HCT116 (cell line): ENCODE measurements at regions not wholly inside any gene's neighbourhood (a gene's known extent, or its start where the extent isn't known, plus 50 kb on each side); places are given as distances from the start of the nearest gene placed in this dataset.

Experiments used
- ATAC-seq: fragments of 200-7000 bp; cut with Tn5 transposase; 2 replicates; pipeline ENCODE4 v1.9.1; 2020; ENCODE audit warnings: mild to moderate bottlenecking, moderate library complexity
- BruUV-seq: library from RNA; stranded (reverse); fragments of 400-500 nt; replicated peaks from 2 replicates; lab custom pipeline; 2021; lab: Mats Ljungman, UMichigan
- CTCF ChIA-PET: fragments of 300-600 bp; sonication (Branson Sonifier 250); formaldehyde crosslinking; loops from one replicate; lab custom pipeline; 2021; ENCODE audit warnings: antibody characterized with exemption; lab: Charles Lee
- POLR2A ChIA-PET: fragments of 300-600, 350-600 bp; sonication (Branson Sonifier 250); formaldehyde crosslinking; loops from one replicate; lab custom pipeline; 2021; ENCODE audit warnings: antibody characterized with exemption; lab: Charles Lee
- RAD21 ChIA-PET, 2 experiments: fragments of 300-600 bp; sonication (Branson Sonifier 250); formaldehyde crosslinking; loops; one replicate each; lab custom pipeline; 2023; ENCODE audit warnings: low total read pairs in 2 of 2; ENCODE audit not compliant: uncharacterized antibody in 2 of 2, unreplicated experiment in 2 of 2, low non-redundant PET in 1 of 2; lab: Charles Lee
- DNase-seq: peaks from one replicate; pipeline ENCODE4 v3.0.0-alpha.2; 2010; ENCODE audit warnings: low read depth, low spot score
- H2AFZ ChIP-seq: fragments of 200-600 bp; shearing (Covaris generic), sonication (generic); 2 replicates; pipeline ENCODE4 v1.6.1; 2017; ENCODE audit warnings: low read depth, mixed run types, mixed read lengths, antibody characterized with exemption, low read length; ENCODE audit not compliant: poor library complexity, severe bottlenecking
- H3K27ac ChIP-seq: 2 replicates; pipeline ENCODE4 v1.5.1; 2012; ENCODE audit warnings: low read depth, low read length
- H3K27me3 ChIP-seq: fragments of 200-600 bp; sonication (generic); 2 replicates; pipeline ENCODE4 v1.6.1; 2016; ENCODE audit warnings: mixed run types, low read length, mixed read lengths; ENCODE audit not compliant: insufficient read depth
- H3K36me3 ChIP-seq, 2 experiments: fragments of 200-500 bp in 1 of 2; fragments of 200-600 bp in 1 of 2; sonication (Bioruptor generic) in 1 of 2; sonication (generic) in 1 of 2; 2 replicates each; pipeline versions ENCODE4 v1.5.1 to v1.6.1; 2014 to 2016; ENCODE audit warnings: low read length in 2 of 2, inconsistent platforms in 1 of 2, mixed read lengths in 1 of 2, mixed run types in 1 of 2; ENCODE audit not compliant: insufficient read depth in 2 of 2, control insufficient read depth in 1 of 2
- H3K4me1 ChIP-seq, 2 experiments: fragments of 200-600 bp in 1 of 2; sonication (generic) in 1 of 2; 2 replicates each; pipeline versions ENCODE4 v1.5.1 to v1.6.1; 2012 to 2017; ENCODE audit warnings: low read length in 2 of 2, inconsistent platforms in 1 of 2, mild to moderate bottlenecking in 1 of 2, mixed read lengths in 1 of 2, mixed run types in 1 of 2, moderate library complexity in 1 of 2; ENCODE audit not compliant: insufficient read depth in 2 of 2, control insufficient read depth in 1 of 2
- H3K4me2 ChIP-seq: fragments of 200-600 bp; sonication (generic); 2 replicates; pipeline ENCODE4 v1.6.1; 2017; ENCODE audit warnings: mixed run types, low read length, mixed read lengths
- H3K4me3 ChIP-seq, 2 experiments: fragments of 200-600 bp in 1 of 2; sonication (generic) in 1 of 2; replicated peaks in 1 of 2; 2 replicates each; pipeline ENCODE4 v1.5.1; 2011 to 2016; ENCODE audit warnings: low read length in 2 of 2, control low read depth in 1 of 2, low read depth in 1 of 2, mild to moderate bottlenecking in 1 of 2, mixed read lengths in 1 of 2, mixed run types in 1 of 2
- H3K79me2 ChIP-seq: fragments of 200-600 bp; sonication (generic); 2 replicates; pipeline ENCODE4 v1.6.1; 2017; ENCODE audit warnings: mild to moderate bottlenecking, mixed run types, low read length, moderate library complexity, mixed read lengths; ENCODE audit not compliant: insufficient read depth
- H3K9ac ChIP-seq: fragments of 200-600 bp; sonication (generic); 2 replicates; pipeline ENCODE4 v1.6.1; 2016; ENCODE audit warnings: low read length, mixed read lengths
- H3K9me2 ChIP-seq: fragments of 200-600 bp; sonication (generic), shearing (Covaris generic); 2 replicates; pipeline ENCODE4 v1.6.1; 2017; ENCODE audit warnings: mixed run types, mild to moderate bottlenecking, moderate library complexity; ENCODE audit not compliant: insufficient read depth
- H3K9me3 ChIP-seq, 2 experiments: fragments of 200-500 bp in 1 of 2; fragments of 200-600 bp in 1 of 2; sonication (Bioruptor generic) in 1 of 2; sonication (generic) in 1 of 2; 2 replicates each; pipeline ENCODE4 v1.6.1; 2014 to 2017; ENCODE audit warnings: low read length in 2 of 2, mixed read lengths in 2 of 2, inconsistent platforms in 1 of 2, low read depth in 1 of 2, mild to moderate bottlenecking in 1 of 2, mixed run types in 1 of 2, moderate library complexity in 1 of 2; ENCODE audit not compliant: control insufficient read depth in 1 of 2, insufficient read depth in 1 of 2
- H4K20me1 ChIP-seq: fragments of 200-600 bp; sonication (generic), shearing (Covaris generic); 2 replicates; pipeline ENCODE4 v1.6.1; 2017; ENCODE audit warnings: mixed run types, mild to moderate bottlenecking, moderate library complexity; ENCODE audit not compliant: insufficient read depth
- ATF3 ChIP-seq: IDR thresholded peaks from 2 replicates; pipeline ENCODE4 v1.6.1; 2012
- CBX3 ChIP-seq: IDR thresholded peaks from 2 replicates; pipeline ENCODE4 v1.6.1; 2012; ENCODE audit warnings: low read depth
- CEBPB ChIP-seq: IDR thresholded peaks from 2 replicates; pipeline ENCODE4 v1.6.1; 2012; ENCODE audit warnings: low read depth
- EGR1 ChIP-seq: IDR thresholded peaks from 2 replicates; pipeline ENCODE4 v1.6.1; 2012; ENCODE audit warnings: low read depth
- EZH2 ChIP-seq: fragments of 200-600 bp; sonication (generic); IDR thresholded peaks from 2 replicates; pipeline ENCODE4 v1.6.1; 2017; ENCODE audit warnings: antibody characterized with exemption, mixed run types
- FOSL1 ChIP-seq: IDR thresholded peaks from 2 replicates; pipeline ENCODE4 v1.6.1; 2012; ENCODE audit warnings: low read depth
- JUND ChIP-seq: IDR thresholded peaks from 2 replicates; pipeline ENCODE4 v1.6.1; 2012
- MAX ChIP-seq: IDR thresholded peaks from 2 replicates; pipeline ENCODE4 v1.6.1; 2012
- POLR2AphosphoS5 ChIP-seq: IDR thresholded peaks from 2 replicates; pipeline ENCODE4 v1.6.1; 2011; ENCODE audit warnings: mild to moderate bottlenecking, low read depth, low read length, moderate library complexity
- RAD21 ChIP-seq: IDR thresholded peaks from 2 replicates; pipeline ENCODE4 v1.6.1; 2012; ENCODE audit warnings: low read depth, mild to moderate bottlenecking
- SIN3A ChIP-seq: IDR thresholded peaks from 2 replicates; pipeline ENCODE4 v1.6.1; 2012; ENCODE audit warnings: low read depth
- SP1 ChIP-seq: IDR thresholded peaks from 2 replicates; pipeline ENCODE4 v1.6.1; 2012; ENCODE audit warnings: low read depth
- SRF ChIP-seq: IDR thresholded peaks from 2 replicates; pipeline ENCODE4 v1.6.1; 2012; ENCODE audit warnings: low read depth
- TCF7L2 ChIP-seq: IDR thresholded peaks from 2 replicates; pipeline ENCODE4 v1.7.0; 2011; ENCODE audit warnings: borderline replicate concordance, inconsistent platforms; ENCODE audit not compliant: insufficient read depth, insufficient read length; ENCODE audit errors: extremely low read depth
- ZFX ChIP-seq: fragments of 450-650 bp; IDR thresholded peaks from 2 replicates; pipeline ENCODE4 v1.6.1; 2017
- ZNF274 ChIP-seq: fragments of 200-500 bp; sonication (Bioruptor generic); IDR thresholded peaks from 2 replicates; pipeline ENCODE4 v1.6.1; 2014; ENCODE audit warnings: mild to moderate bottlenecking, low read depth, low read length, inconsistent platforms
- intact Hi-C: fragments of 100-400 bp; cut with micrococcal nuclease; formaldehyde crosslinking; loops from 2 replicates; pipeline ENCODE4 v1.10.0; 2022
- TF ChIP-seq, protein P1 (sequence below): IDR thresholded peaks from 2 replicates; pipeline ENCODE4 v1.6.1; 2011; ENCODE audit warnings: mild to moderate bottlenecking, low read length, moderate library complexity; ENCODE audit not compliant: insufficient replicate concordance; ENCODE audit errors: extremely low read depth
- TF ChIP-seq, protein P2 (sequence below): IDR thresholded peaks from 2 replicates; pipeline ENCODE4 v1.6.1; 2012; ENCODE audit warnings: low read depth

- H2AFZ ChIP-seq = no peak overlapping the region
- ChIA-PET POLR2A (no interaction called here), CTCF (no interaction called here), RAD21 (no interaction called here)
- no peak for DNase-seq
- no peaks in the 10 kb centered on the region for H4K20me1 ChIP-seq
- no peaks in the 10 kb centered on the region for H3K9me3 ChIP-seq
- no peaks in the 10 kb centered on the region for H3K4me1 ChIP-seq
- H3K27ac ChIP-seq = no peak overlapping the region
- H3K4me2 ChIP-seq = no peak overlapping the region
- intact Hi-C loops = no loop called here
- H3K4me3 ChIP-seq = no peak overlapping the region
- no peak for TF ChIP-seq SIN3A
- no peak for TF ChIP-seq FOSL1
- no peak for TF ChIP-seq EZH2
- no peak for TF ChIP-seq ZNF274
- TF ChIP-seq CEBPB = no peak
- no peak for TF ChIP-seq TCF7L2
- no peak for TF ChIP-seq CBX3
- TF ChIP-seq POLR2AphosphoS5 = no peak
- no peak for ATAC-seq
- no peaks in the 10 kb centered on the region for H3K79me2 ChIP-seq
- H3K27me3 ChIP-seq = no peaks in the 10 kb centered on the region
- H3K9ac ChIP-seq = no peak overlapping the region
- H3K36me3 ChIP-seq = no peaks in the 10 kb centered on the region
- no TSS peak for BruUV-seq
- no peaks in the 10 kb centered on the region for H3K9me2 ChIP-seq
Measured at GRCh38 chr5:143889986-143890385, 78.0 kb downstream of the HMHB1 start.

DNA sequence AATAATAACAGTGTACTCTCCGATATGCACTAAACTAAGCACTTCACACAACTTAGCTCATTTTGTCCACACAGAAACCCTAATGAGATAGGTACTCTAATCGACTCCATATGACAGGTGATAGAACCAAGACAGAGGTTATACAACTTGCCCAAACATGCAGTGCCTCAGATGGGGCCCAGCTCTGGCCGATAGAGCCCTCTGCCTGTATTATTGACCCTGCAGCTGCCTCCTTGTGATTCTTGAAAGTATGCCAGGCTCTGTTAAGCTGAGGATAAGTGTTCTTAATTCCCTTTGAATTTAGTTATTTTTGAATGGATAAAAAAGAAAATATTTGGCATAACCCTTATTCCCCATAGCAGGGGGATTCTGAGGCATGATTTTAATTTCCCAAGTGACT, 78.5 kb downstream of the HMHB1 start:
- H3K36me3 ChIP-seq = no peaks in the 10 kb centered on the region
- H4K20me1 ChIP-seq = no peaks in the 10 kb centered on the region
- CTCF ChIA-PET = no interaction called here
- H3K27ac ChIP-seq = no peak overlapping the region
- H3K27me3 ChIP-seq = no peaks in the 10 kb centered on the region
- H3K4me1 ChIP-seq = no peaks in the 10 kb centered on the region
- no peaks in the 10 kb centered on the region for H3K9me2 ChIP-seq
- no peaks in the 10 kb centered on the region for H3K79me2 ChIP-seq
- H2AFZ ChIP-seq = no peak overlapping the region
- no peak overlapping the region for H3K4me3 ChIP-seq
- POLR2A ChIA-PET = no interaction called here
- no peaks in the 10 kb centered on the region for H3K9me3 ChIP-seq
- H3K9ac ChIP-seq = no peak overlapping the region
- intact Hi-C loops = no loop called here
- BruUV-seq = no TSS peak
- H3K4me2 ChIP-seq = no peak overlapping the region
- ATAC-seq (no peak), DNase-seq (no peak)
- RAD21 ChIA-PET = no interaction called here
- no peak for TF ChIP-seq SRF
- no peak for TF ChIP-seq JUND
- no peak for TF ChIP-seq EZH2
- TF ChIP-seq SP1 = no peak
- TF ChIP-seq ZFX = no peak
- no peak for TF ChIP-seq EGR1
- TF ChIP-seq, protein P1, sequence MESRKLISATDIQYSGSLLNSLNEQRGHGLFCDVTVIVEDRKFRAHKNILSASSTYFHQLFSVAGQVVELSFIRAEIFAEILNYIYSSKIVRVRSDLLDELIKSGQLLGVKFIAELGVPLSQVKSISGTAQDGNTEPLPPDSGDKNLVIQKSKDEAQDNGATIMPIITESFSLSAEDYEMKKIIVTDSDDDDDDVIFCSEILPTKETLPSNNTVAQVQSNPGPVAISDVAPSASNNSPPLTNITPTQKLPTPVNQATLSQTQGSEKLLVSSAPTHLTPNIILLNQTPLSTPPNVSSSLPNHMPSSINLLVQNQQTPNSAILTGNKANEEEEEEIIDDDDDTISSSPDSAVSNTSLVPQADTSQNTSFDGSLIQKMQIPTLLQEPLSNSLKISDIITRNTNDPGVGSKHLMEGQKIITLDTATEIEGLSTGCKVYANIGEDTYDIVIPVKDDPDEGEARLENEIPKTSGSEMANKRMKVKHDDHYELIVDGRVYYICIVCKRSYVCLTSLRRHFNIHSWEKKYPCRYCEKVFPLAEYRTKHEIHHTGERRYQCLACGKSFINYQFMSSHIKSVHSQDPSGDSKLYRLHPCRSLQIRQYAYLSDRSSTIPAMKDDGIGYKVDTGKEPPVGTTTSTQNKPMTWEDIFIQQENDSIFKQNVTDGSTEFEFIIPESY = no peak
- TF ChIP-seq MAX = no peak
- TF ChIP-seq ATF3 = no peak
- TF ChIP-seq FOSL1 = no peak
- no peak for TF ChIP-seq RAD21
- TF ChIP-seq, protein P2, sequence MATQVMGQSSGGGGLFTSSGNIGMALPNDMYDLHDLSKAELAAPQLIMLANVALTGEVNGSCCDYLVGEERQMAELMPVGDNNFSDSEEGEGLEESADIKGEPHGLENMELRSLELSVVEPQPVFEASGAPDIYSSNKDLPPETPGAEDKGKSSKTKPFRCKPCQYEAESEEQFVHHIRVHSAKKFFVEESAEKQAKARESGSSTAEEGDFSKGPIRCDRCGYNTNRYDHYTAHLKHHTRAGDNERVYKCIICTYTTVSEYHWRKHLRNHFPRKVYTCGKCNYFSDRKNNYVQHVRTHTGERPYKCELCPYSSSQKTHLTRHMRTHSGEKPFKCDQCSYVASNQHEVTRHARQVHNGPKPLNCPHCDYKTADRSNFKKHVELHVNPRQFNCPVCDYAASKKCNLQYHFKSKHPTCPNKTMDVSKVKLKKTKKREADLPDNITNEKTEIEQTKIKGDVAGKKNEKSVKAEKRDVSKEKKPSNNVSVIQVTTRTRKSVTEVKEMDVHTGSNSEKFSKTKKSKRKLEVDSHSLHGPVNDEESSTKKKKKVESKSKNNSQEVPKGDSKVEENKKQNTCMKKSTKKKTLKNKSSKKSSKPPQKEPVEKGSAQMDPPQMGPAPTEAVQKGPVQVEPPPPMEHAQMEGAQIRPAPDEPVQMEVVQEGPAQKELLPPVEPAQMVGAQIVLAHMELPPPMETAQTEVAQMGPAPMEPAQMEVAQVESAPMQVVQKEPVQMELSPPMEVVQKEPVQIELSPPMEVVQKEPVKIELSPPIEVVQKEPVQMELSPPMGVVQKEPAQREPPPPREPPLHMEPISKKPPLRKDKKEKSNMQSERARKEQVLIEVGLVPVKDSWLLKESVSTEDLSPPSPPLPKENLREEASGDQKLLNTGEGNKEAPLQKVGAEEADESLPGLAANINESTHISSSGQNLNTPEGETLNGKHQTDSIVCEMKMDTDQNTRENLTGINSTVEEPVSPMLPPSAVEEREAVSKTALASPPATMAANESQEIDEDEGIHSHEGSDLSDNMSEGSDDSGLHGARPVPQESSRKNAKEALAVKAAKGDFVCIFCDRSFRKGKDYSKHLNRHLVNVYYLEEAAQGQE = no peak
